ENCODE measurements at regions not wholly inside any gene's neighbourhood (a gene's known extent, or its start where the extent isn't known, plus 50 kb on each side); places are given as distances from the start of the nearest gene placed in this dataset.
A peak's percentile ranks its signal among the peaks of the same experiment; 100 is the strongest.
"Not testable (repeated sequence)": the region's sequence is repeated elsewhere in the genome, so short reads cannot be mapped to it uniquely, and the experiment has no call there.

DNA sequence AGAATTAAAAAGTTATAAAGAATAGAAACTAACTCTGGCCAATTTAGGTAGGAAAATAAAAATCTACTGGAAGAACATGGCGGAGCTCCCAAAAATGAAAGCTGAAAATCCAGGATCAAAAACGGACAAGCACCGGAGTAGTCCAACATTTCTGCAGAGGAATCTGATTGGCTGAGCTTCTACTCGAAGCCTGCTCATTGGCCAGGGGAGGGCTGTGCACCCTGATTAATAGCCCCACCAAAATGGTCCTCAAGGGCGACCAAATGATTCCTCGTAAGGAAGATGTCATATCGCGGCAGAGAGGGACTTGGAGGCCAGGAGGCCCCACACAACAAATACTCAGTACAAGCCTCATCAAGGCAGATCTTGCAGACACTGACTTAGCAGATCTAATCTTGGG is 900.7 kb downstream of the UQCRFS1 start:
- H3K4me1 ChIP-seq (ENCODE audit: insufficient read depth, low read length), result no peaks in the 10 kb centered on the region
- no peak for DNase-seq
- Mint-ChIP-seq H3K36me3 (no peaks in the 10 kb centered on the region), H3K4me3 (no peak overlapping the region), H3K27ac (no peak overlapping the region), H3K27me3 (no peaks in the 10 kb centered on the region), H3K4me1 (no peaks in the 10 kb centered on the region), H3K9me3 (peaks cover 0 to 23% (median 4%) of the 10 kb centered on the region in 8 donors)
- no peaks in the 10 kb centered on the region for H3K36me3 ChIP-seq (ENCODE audit: insufficient read depth, low read length)
- H3K9me3 ChIP-seq (ENCODE audit: control insufficient read depth in 1 of 2, low read length in 2 of 2), result peaks cover 0 to 5% of the 10 kb centered on the region in 2 donors
- ChIA-PET CTCF (ENCODE audit: partially characterized antibody) (no interaction called here), POLR2A (ENCODE audit: partially characterized antibody) (no interaction called here)
- no peak overlapping the region for H3K4me3 ChIP-seq (ENCODE audit: low read length in 2 of 2)
- H3K27ac ChIP-seq (ENCODE audit: low read depth, low read length), result no peak overlapping the region
- H3K27me3 ChIP-seq (ENCODE audit: insufficient read depth, low read length), result no peaks in the 10 kb centered on the region
- intact Hi-C loops (cut with micrococcal nuclease), result no loop called here

DNA sequence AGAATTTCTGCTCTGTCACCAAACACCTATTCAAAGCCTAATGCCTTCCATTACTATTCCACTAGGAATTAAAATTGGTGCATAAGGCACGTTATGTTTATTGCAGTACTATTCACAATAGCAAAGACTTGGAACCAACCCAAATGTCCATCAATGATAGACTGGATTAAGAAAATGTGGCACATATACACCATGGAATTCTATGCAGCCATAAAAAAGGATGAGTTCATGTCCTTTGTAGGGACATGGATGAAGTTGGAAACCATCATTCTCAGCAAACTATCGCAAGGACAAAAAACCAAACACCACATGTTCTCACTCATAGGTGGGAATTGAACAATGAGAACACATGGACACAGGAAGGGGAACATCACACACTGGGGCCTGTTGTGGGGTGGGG is 902.1 kb downstream of the UQCRFS1 start:
- H3K27ac Mint-ChIP-seq; H3K36me3 ChIP-seq (ENCODE audit: insufficient read depth, low read length); H3K4me3 Mint-ChIP-seq; H3K27ac ChIP-seq (ENCODE audit: low read depth, low read length); H3K9me3 ChIP-seq (ENCODE audit: control insufficient read depth in 1 of 2, low read length in 2 of 2); H3K4me3 ChIP-seq (ENCODE audit: low read length in 2 of 2); DNase-seq; H3K4me1 Mint-ChIP-seq; H3K27me3 Mint-ChIP-seq; intact Hi-C loops (cut with micrococcal nuclease); POLR2A ChIA-PET (ENCODE audit: partially characterized antibody); H3K36me3 Mint-ChIP-seq; H3K27me3 ChIP-seq (ENCODE audit: insufficient read depth, low read length); H3K4me1 ChIP-seq (ENCODE audit: insufficient read depth, low read length): not testable (repeated sequence)
- H3K9me3 Mint-ChIP-seq, result peaks cover 0 to 15% (median 2%) of the 10 kb centered on the region in 8 donors
- CTCF ChIA-PET (ENCODE audit: partially characterized antibody), result interaction anchor here (0.7 kb wide), 1 partner anchor 10 kb away, joined by 3 read pairs; no protein-coding TSS in a partner anchor

DNA sequence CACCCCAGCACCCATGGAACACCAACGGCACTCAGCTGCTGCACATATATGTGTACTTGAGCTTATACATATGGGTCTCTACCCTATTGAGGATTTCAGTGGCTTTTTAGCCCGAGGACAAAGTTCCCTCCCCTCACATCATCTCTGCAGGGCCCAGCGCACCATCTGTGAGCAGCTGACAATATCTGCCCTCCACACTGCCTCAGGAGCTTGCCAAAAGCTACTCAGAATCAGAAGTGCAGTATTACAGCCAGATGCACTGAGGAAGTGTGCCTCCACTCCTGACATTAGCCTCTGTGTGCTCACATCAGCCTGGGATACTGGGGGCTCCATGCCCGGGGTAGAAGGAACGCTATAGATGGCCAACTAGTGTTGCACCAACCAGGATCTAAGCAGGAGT is 903.9 kb downstream of the UQCRFS1 start:
- Mint-ChIP-seq H3K27me3 (no peaks in the 10 kb centered on the region), H3K9me3 (peaks cover 0 to 15% (median 4%) of the 10 kb centered on the region in 8 donors), H3K27ac (no peak overlapping the region), H3K36me3 (no peaks in the 10 kb centered on the region), H3K4me1 (no peaks in the 10 kb centered on the region), H3K4me3 (no peak overlapping the region)
- H3K27me3 ChIP-seq (ENCODE audit: insufficient read depth, low read length), result no peaks in the 10 kb centered on the region
- CTCF ChIA-PET (ENCODE audit: partially characterized antibody), result no interaction called here
- DNase-seq, result no peak
- POLR2A ChIA-PET (ENCODE audit: partially characterized antibody), result no interaction called here
- H3K9me3 ChIP-seq (ENCODE audit: control insufficient read depth in 1 of 2, low read length in 2 of 2), result no peaks in the 10 kb centered on the region
- H3K27ac ChIP-seq (ENCODE audit: low read depth, low read length), result no peak overlapping the region
- intact Hi-C loops (cut with micrococcal nuclease), result no loop called here
- H3K4me1 ChIP-seq (ENCODE audit: insufficient read depth, low read length), result no peaks in the 10 kb centered on the region
- no peaks in the 10 kb centered on the region for H3K36me3 ChIP-seq (ENCODE audit: insufficient read depth, low read length)
- H3K4me3 ChIP-seq (ENCODE audit: low read length in 2 of 2), result no peak overlapping the region

DNA sequence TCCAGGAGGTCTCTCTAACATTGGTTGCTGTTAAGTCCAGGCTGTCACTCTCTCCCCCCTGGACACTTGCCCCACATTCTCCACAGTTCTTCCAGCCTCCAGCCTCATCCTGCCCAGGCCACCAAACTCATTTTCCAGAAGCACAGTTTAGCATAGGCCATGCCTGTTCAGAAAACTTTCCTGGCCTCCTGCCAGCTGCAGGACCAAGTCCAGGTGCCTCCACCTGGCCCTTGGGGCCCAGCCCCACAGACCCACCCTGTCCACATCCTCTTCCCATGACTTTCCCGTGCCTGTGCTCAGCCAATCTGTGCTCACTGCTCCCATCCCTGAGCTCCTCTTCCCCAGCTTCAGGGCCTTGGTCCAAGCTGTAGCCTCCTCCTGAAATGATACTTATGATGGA is 905.0 kb downstream of the UQCRFS1 start:
- peaks cover 0 to 18% (median 6%) of the 10 kb centered on the region in 8 donors for H3K9me3 Mint-ChIP-seq
- ChIA-PET POLR2A (ENCODE audit: partially characterized antibody) (no interaction called here), CTCF (ENCODE audit: partially characterized antibody) (no interaction called here)
- intact Hi-C loops (cut with micrococcal nuclease), result no loop called here
- no peak overlapping the region for H3K27ac Mint-ChIP-seq
- DNase-seq, result no peak
- no peaks in the 10 kb centered on the region for H3K27me3 Mint-ChIP-seq
- Histone ChIP-seq H3K27me3 (ENCODE audit: insufficient read depth, low read length) (no peaks in the 10 kb centered on the region), H3K27ac (ENCODE audit: low read depth, low read length) (no peak overlapping the region), H3K4me3 (ENCODE audit: low read length in 2 of 2) (no peak overlapping the region), H3K4me1 (ENCODE audit: insufficient read depth, low read length) (no peaks in the 10 kb centered on the region), H3K9me3 (ENCODE audit: control insufficient read depth in 1 of 2, low read length in 2 of 2) (no peaks in the 10 kb centered on the region), H3K36me3 (ENCODE audit: insufficient read depth, low read length) (no peaks in the 10 kb centered on the region)
- H3K4me1 Mint-ChIP-seq, result no peaks in the 10 kb centered on the region
- no peaks in the 10 kb centered on the region for H3K36me3 Mint-ChIP-seq
- no peak overlapping the region for H3K4me3 Mint-ChIP-seq

DNA sequence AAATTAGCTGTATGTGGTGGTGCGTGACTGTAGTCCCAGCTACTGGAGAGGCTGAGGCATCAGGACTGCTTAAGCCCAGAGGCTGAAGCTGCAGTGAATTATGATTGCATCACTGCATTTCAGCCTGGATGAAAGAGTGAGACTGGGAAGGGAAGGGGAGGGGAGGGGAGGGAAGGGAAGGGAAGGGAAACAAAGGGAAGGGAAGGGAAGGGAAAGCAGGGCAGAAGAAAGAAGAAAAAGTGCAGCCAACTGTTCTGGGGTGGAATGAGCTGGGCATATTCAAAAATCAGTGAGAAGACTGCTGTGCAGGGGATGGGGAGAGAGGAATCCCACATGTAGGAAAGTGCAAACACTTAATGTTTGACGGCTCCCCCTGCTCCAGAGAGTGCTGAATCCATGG is 905.5 kb downstream of the UQCRFS1 start:
- intact Hi-C loops (cut with micrococcal nuclease), result no loop called here
- H3K4me1 Mint-ChIP-seq, result no peaks in the 10 kb centered on the region
- H3K4me3 Mint-ChIP-seq, result no peak overlapping the region
- no peaks in the 10 kb centered on the region for H3K27me3 Mint-ChIP-seq
- Histone ChIP-seq H3K36me3 (ENCODE audit: insufficient read depth, low read length) (no peaks in the 10 kb centered on the region), H3K27ac (ENCODE audit: low read depth, low read length) (no peak overlapping the region), H3K9me3 (ENCODE audit: control insufficient read depth in 1 of 2, low read length in 2 of 2) (no peaks in the 10 kb centered on the region), H3K4me1 (ENCODE audit: insufficient read depth, low read length) (no peaks in the 10 kb centered on the region), H3K27me3 (ENCODE audit: insufficient read depth, low read length) (no peaks in the 10 kb centered on the region), H3K4me3 (ENCODE audit: low read length in 2 of 2) (no peak overlapping the region)
- no peak overlapping the region for H3K27ac Mint-ChIP-seq
- ChIA-PET CTCF (ENCODE audit: partially characterized antibody) (no interaction called here), POLR2A (ENCODE audit: partially characterized antibody) (no interaction called here)
- H3K36me3 Mint-ChIP-seq, result no peaks in the 10 kb centered on the region
- DNase-seq, result no peak
- peaks cover 0 to 18% (median 7%) of the 10 kb centered on the region in 8 donors for H3K9me3 Mint-ChIP-seq

DNA sequence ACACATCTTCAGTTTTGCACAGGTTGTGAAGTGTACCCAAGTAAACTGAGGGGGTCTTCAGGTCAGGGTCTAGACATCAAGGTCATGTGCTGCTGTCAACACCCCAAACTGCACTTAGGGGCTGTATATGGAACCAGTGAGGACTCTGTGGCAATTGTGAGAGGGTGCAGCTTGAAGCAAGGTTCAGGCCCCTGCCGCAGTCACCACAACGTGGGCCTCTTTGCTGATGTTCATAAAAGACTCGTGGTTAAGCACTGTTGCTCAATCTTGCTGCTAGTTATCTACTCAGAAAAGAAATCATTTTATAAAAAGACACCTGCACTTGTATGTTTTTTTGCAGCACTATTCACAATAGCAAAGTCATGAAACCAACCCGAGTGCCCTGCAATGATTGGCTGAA is 907.4 kb downstream of the UQCRFS1 start:
- H3K36me3 ChIP-seq (ENCODE audit: insufficient read depth, low read length), result no peaks in the 10 kb centered on the region
- no peaks in the 10 kb centered on the region for H3K9me3 ChIP-seq (ENCODE audit: control insufficient read depth in 1 of 2, low read length in 2 of 2)
- no peaks in the 10 kb centered on the region for H3K4me1 Mint-ChIP-seq
- H3K4me3 Mint-ChIP-seq, result no peak overlapping the region
- no peak overlapping the region for H3K4me3 ChIP-seq (ENCODE audit: low read length in 2 of 2)
- ChIA-PET CTCF (ENCODE audit: partially characterized antibody) (no interaction called here), POLR2A (ENCODE audit: partially characterized antibody) (no interaction called here)
- intact Hi-C loops (cut with micrococcal nuclease), result no loop called here
- DNase-seq, result no peak
- no peaks in the 10 kb centered on the region for H3K27me3 ChIP-seq (ENCODE audit: insufficient read depth, low read length)
- no peaks in the 10 kb centered on the region for H3K27me3 Mint-ChIP-seq
- no peak overlapping the region for H3K27ac Mint-ChIP-seq
- H3K27ac ChIP-seq (ENCODE audit: low read depth, low read length), result no peak overlapping the region
- no peaks in the 10 kb centered on the region for H3K4me1 ChIP-seq (ENCODE audit: insufficient read depth, low read length)
- peaks cover 0 to 18% (median 6%) of the 10 kb centered on the region in 8 donors for H3K9me3 Mint-ChIP-seq
- no peaks in the 10 kb centered on the region for H3K36me3 Mint-ChIP-seq

DNA sequence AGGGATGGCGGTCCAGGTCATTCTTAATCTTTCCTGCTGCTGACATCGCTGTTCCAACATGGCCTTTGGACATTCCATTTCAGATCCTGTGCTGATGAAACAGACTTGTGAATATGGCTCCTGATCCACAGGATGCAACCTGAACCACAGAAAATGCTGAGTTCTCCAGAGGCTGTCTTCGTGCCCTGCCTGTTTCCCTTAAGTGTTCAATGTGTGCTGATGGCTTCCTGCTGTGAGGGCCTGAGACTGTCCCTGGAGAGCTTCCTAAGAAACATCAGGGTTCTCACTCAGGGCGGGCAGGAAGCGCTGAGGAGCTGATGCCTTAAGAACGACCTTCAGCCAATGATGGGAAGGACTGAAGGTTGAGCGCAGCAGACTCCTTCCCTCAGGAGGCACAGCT is 909.4 kb downstream of the UQCRFS1 start:
- POLR2A ChIA-PET (ENCODE audit: partially characterized antibody), result no interaction called here
- Histone ChIP-seq H3K4me1 (ENCODE audit: insufficient read depth, low read length) (no peaks in the 10 kb centered on the region), H3K36me3 (ENCODE audit: insufficient read depth, low read length) (no peaks in the 10 kb centered on the region), H3K27ac (ENCODE audit: low read depth, low read length) (no peak overlapping the region), H3K27me3 (ENCODE audit: insufficient read depth, low read length) (no peaks in the 10 kb centered on the region), H3K9me3 (ENCODE audit: control insufficient read depth in 1 of 2, low read length in 2 of 2) (no peaks in the 10 kb centered on the region), H3K4me3 (ENCODE audit: low read length in 2 of 2) (no peak overlapping the region)
- DNase-seq, result no peak
- CTCF ChIA-PET (ENCODE audit: partially characterized antibody), result no interaction called here
- H3K27ac Mint-ChIP-seq, result peak overlapping the region in 1 of 7 donors; percentile 2
- H3K27me3 Mint-ChIP-seq, result no peaks in the 10 kb centered on the region
- no peak overlapping the region for H3K4me3 Mint-ChIP-seq
- intact Hi-C loops (cut with micrococcal nuclease), result no loop called here
- H3K4me1 Mint-ChIP-seq, result no peaks in the 10 kb centered on the region
- H3K36me3 Mint-ChIP-seq, result no peaks in the 10 kb centered on the region
- peaks cover 0 to 11% (median 6%) of the 10 kb centered on the region in 8 donors for H3K9me3 Mint-ChIP-seq

DNA sequence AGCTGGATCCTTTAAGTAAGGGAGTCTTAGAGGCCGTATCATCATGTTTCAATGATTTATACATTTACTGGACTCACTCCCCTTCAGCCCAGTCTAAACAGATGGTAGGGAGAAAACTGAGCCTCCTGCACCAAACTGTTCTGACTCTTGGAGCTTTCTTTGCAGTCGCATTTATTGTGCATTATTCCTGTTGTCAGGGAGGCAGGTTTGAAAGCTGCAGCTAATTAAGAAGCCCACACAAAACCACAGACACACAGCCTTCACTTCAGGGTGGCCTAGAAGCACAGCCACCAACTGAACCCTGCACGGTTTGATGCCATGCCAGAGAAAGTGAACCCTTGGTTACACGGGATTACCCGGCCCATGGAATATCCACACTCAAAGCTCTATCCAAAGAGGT is 911.0 kb downstream of the UQCRFS1 start:
- POLR2A ChIA-PET (ENCODE audit: partially characterized antibody), result no interaction called here
- no peaks in the 10 kb centered on the region for H3K27me3 ChIP-seq (ENCODE audit: insufficient read depth, low read length)
- no peaks in the 10 kb centered on the region for H3K4me1 ChIP-seq (ENCODE audit: insufficient read depth, low read length)
- Mint-ChIP-seq H3K27me3 (no peaks in the 10 kb centered on the region), H3K36me3 (no peaks in the 10 kb centered on the region), H3K4me1 (no peaks in the 10 kb centered on the region), H3K9me3 (peaks cover 0 to 13% (median 7%) of the 10 kb centered on the region in 8 donors), H3K27ac (no peak overlapping the region), H3K4me3 (no peak overlapping the region)
- DNase-seq, result no peak
- intact Hi-C loops (cut with micrococcal nuclease), result no loop called here
- H3K4me3 ChIP-seq (ENCODE audit: low read length in 2 of 2), result no peak overlapping the region
- H3K36me3 ChIP-seq (ENCODE audit: insufficient read depth, low read length), result no peaks in the 10 kb centered on the region
- no peaks in the 10 kb centered on the region for H3K9me3 ChIP-seq (ENCODE audit: control insufficient read depth in 1 of 2, low read length in 2 of 2)
- CTCF ChIA-PET (ENCODE audit: partially characterized antibody), result no interaction called here
- no peak overlapping the region for H3K27ac ChIP-seq (ENCODE audit: low read depth, low read length)
